GM18508 (cell line): ENCODE measurements at regions not wholly inside any gene's neighbourhood (a gene's known extent, or its start where the extent isn't known, plus 50 kb on each side); places are given as distances from the start of the nearest gene placed in this dataset.

Experiments used
- ATAC-seq: cut with Tn5 transposase; IDR thresholded peaks from one replicate; pipeline ENCODE4 v1.9.1; 2021; ENCODE audit warnings: moderate number of reproducible peaks; ENCODE audit not compliant: insufficient read depth, unreplicated experiment

- no peak for ATAC-seq
Measured at GRCh38 chr10:62727934-62728333, 76.6 kb upstream of the ADO start.

GRCh38 chr10:62728479-62728878 lies 76.0 kb upstream of the ADO start:
- no peak for ATAC-seq

GRCh38 chr10:62732841-62733653 lies 71.5 kb upstream of the ADO start:
- peak; percentile 83 for ATAC-seq

DNA sequence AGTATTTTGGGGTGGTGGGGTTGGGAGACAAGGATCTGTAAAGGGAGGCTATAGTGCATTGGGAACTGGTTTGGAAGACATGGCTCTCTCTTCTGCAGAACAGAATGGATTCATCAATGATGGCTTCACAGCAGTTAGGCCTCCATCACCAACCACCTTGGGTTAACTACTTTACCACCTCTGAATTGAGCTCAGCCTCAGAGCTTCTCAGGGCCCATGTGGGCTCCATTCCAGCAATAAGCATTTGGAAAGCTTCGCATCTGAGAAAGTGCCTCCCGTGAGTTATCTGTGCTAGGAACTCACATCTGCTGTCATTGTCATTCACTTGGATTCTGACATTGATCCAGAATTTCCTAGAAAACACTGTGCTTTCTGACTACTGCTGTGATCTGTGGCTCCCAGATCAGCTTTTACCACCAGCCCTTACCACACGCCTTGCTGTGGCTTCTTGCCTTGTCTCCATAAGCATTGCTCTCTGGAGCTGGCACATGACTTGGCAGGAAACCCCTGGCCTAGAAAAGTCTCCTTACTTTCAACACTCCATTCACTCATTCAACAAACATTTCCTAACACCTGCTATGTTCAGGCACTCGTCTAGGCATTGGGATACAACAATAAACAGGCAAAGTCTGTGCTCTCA lies 70.7 kb upstream of the ADO start:
- ATAC-seq: no peak

DNA sequence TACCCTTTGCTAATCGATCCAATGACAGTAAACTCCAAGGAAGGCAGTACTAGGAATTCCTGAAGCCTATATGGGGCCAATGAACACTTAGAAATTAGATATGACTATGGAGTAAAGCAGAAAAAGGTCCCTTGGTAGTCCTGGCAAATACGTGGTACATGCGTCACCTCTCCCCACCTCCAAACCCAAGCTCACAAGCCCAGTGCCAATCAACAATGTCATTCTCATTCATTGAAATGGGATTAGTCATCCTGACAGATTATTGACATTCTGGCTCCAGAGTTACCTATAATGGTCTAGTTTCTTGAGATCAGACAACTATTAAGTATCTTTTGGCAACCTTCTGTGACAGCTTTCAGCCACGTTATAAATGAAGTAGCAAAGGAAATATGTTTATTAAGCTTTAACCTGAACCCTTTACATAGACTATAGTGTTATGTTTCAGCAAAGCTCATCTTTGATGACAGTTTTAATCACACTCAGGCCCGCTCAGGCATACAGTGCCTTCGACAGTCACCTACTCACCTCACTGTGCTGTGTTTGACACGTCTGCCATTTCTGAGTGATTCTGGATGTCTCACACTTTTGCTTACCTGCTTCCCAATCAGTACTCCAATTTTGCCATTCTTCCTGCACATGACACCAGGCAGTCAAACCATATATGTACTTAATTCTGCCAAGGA lies 69.6 kb upstream of the ADO start:
- ATAC-seq: no peak

- peak; percentile 64 for ATAC-seq
Measured at GRCh38 chr10:62735464-62736167, 68.9 kb upstream of the ADO start.

DNA sequence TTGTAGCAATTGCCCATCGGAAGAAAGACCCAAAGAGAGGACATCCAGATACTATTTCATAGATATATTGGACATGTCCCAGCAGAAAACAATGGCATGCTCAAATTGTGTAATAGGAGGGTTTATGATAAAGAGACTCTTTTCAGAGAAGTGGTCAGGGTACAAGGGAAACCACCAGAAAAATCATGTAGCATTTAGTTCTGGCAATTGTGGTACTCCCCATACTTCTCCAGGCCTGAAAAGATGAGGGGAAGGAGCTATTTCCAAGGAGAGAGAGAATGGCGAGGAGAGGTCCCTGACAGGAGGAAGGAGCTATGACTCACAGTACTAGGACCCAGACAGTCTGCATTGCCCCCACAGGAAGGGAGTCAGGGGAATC lies 68.4 kb upstream of the ADO start:
- no peak for ATAC-seq

GRCh38 chr10:62738916-62739315 lies 65.6 kb upstream of the ADO start:
- no peak for ATAC-seq

DNA sequence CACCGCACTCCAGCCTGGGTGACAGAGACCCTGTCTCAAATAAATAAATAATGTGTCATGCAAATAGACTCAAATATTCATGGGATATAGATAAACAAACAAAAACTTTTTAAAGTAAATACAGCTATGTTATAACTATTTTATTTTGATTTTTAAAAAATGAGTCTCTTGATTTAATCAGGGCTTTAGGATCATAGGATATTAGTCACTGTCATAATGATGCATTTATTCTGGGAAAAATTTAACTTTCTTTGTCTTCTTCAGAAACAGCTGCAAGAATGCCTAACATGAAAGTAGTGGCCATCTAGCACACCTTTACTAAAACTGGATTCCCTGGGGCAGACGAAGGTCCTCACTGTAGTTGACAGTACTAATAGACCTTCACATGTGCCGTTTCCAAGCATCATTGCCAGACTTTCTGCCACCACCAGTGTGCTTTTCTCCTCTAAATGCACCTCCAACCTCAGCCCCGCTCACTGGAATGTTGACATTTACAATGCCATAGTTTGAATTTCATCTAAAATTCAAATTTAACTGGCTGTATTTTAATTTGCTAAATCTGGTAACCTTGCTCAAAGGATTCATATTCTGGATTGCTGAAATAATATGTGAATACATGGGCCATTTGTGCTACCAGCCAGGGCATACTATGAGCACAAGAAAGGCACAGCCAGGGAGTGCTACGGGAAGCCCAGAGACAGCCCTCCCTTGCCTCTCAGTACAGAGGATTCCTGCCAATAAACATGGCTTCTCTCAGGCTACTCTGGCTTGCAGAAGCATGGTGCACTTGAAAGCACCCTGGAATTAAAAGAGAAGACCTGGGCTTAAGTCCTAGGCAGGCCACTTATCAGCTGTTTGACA lies 63.4 kb upstream of the ADO start:
- no peak for ATAC-seq

GRCh38 chr10:62741996-62742395 lies 62.5 kb upstream of the ADO start:
- no peak for ATAC-seq

GRCh38 chr10:62742536-62743061 lies 61.9 kb upstream of the ADO start:
- ATAC-seq: no peak

GRCh38 chr10:62744136-62744535 lies 60.4 kb upstream of the ADO start:
- no peak for ATAC-seq

- no peak for ATAC-seq
Measured at GRCh38 chr10:62745581-62745980, 58.9 kb upstream of the ADO start.

DNA sequence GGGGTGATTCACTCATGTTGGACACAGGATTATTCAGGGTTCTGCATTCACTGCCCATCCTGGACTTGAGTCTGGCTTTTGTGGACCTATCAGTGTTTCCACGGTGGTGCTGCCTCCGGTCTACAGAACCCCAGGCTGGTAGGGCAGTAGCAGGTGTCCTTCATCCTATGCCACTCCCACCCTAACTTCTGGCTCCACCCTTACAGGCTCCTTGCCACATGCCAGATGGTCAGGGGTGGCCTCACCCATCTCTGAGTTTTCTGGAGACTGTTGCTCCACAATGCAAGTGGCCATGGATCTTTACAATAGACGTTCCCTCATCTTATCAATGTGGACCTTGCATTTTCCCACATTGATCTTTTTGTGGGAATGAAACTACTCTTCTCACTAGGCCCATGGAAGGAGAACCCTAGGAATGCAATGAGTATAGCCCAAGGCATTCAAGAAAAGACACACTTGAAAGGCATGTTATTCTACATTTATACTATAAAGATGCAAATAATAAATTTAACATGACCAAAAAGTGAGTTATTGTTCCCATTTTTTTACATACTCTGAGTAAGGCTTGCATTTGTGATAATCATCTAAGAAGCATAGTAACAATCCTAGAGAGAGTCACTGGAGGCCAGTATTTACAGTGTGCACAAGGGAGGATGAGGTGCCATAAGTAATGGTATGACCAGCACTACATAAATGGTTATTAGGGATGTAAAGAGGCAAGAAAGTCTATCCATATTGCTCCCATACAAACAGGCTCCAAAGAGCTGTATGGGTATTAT lies 57.4 kb upstream of the ADO start:
- ATAC-seq: no peak

DNA sequence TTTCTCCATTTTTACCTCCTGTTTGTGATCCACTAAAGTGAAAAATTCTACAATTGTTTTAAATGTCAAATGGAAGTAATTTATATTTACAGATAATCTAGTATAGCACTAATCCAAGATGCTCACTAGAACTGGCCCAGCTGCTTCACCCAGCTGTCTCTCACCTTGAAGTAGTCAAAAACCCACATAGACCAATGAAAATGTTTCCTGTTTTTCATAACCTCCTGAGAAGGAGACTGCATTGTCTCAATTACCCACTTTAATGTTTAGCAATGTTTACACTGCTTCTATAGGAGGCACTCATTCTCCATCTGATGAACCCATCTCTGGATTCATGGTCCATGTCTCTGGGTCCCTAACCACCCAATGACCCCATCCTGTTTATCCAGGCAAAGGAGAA lies 56.1 kb upstream of the ADO start:
- ATAC-seq: no peak

GRCh38 chr10:62749093-62749683 lies 55.3 kb upstream of the ADO start:
- no peak for ATAC-seq
